HG03575 (cell line): ENCODE measurements at regions not wholly inside any gene's neighbourhood (a gene's known extent, or its start where the extent isn't known, plus 50 kb on each side); places are given as distances from the start of the nearest gene placed in this dataset.

Experiments used
- ATAC-seq: cut with Tn5 transposase; IDR thresholded peaks from one replicate; pipeline ENCODE4 v1.9.1; 2021; ENCODE audit not compliant: unreplicated experiment, insufficient number of reproducible peaks, low FRiP score; ENCODE audit errors: extremely low read depth

DNA sequence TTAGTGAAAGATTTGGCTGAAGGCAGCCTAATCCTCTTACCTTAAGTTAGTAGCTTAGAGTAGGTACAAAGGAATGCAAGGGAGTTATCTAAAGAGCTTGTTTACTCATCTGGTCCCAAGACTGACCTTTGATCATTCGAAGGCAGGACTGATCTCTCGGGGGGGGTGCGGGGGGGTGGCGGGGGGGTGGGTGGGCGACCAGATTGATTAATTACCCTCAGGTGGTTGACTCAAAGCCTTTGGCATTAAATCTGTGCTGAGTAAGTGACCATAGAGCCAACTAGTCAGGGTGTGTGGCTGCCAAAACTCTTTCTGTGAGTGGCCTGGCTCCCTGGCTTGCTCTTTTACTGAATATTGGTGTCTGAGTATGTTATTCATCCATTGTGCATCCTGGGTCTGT is 731.9 kb upstream of the FBXO33 start:
- ATAC-seq = no peak

GRCh38 chr14:40139657-40140056 is 707.4 kb upstream of the FBXO33 start:
- ATAC-seq = no peak

DNA sequence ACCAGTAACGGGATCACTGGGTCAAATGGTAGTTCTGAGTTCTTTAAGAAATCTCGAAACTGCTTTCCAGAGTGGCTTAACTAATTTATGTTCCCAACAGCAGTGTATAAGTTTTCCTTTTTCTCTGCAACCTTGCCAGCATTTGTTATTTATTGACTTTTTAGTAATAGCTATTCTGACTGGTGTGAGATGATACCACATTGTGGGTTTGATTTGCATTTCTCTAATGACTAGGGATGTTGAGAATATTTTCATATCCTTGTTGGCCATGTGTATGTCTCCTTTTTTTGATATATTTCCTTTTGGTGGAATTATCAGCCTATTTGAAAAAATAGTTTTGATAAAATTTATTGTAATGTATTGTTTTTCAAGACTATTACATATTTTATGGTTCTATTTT is 701.2 kb upstream of the FBXO33 start:
- no peak for ATAC-seq

GRCh38 chr14:40129159-40129558 is 696.9 kb upstream of the FBXO33 start:
- no peak for ATAC-seq

GRCh38 chr14:40123816-40124215 is 691.6 kb upstream of the FBXO33 start:
- ATAC-seq = no peak

- ATAC-seq = no peak
Observed at GRCh38 chr14:40122968-40123648, 690.9 kb upstream of the FBXO33 start.

- ATAC-seq = no peak
Observed at GRCh38 chr14:40119765-40120164, 687.5 kb upstream of the FBXO33 start.

GRCh38 chr14:40119321-40119720 is 687.1 kb upstream of the FBXO33 start:
- ATAC-seq = no peak

DNA sequence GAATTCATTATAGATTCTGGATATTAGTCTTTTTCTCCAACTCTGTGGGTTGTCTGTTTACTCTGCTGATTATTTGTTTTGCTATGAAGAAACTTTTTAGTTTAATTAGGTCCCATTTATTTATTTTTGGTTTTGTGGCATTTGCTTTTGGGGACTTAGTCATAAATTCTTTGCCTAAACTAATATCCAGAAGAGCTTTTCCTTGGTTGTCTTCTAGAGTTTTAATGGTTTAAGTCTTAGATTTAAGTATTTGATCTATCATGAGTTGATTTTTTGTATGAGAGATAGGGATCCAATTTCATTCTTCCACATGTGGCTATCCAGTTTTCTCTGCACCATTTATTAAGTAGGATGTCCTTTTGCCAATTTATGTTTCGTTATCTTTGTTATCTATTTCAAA is 683.4 kb upstream of the FBXO33 start:
- ATAC-seq = no peak

- ATAC-seq = no peak
Observed at GRCh38 chr14:40113671-40114070, 681.4 kb upstream of the FBXO33 start.

- ATAC-seq = no peak
Observed at GRCh38 chr14:40100544-40101196, 668.4 kb upstream of the FBXO33 start.

- ATAC-seq = no peak
Observed at GRCh38 chr14:40099316-40099715, 667.1 kb upstream of the FBXO33 start.

DNA sequence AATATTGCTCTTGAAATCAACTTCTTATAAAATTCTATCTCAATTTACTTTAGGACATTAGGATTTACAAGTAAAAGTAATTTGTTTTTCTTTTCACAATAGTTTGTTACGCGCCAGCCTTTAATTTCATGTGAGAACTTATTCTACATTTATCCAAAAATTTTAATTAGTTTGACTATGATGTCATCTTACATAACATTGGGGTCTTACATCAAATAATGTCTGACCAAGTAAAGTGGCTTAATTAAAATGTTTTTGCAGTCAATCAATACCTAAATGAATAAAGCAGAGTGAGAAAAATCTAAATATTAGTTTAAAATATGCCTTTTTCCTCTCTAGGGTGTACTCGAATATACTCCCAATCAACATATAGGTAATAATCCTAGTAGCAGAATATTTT is 666.2 kb upstream of the FBXO33 start:
- ATAC-seq = no peak

DNA sequence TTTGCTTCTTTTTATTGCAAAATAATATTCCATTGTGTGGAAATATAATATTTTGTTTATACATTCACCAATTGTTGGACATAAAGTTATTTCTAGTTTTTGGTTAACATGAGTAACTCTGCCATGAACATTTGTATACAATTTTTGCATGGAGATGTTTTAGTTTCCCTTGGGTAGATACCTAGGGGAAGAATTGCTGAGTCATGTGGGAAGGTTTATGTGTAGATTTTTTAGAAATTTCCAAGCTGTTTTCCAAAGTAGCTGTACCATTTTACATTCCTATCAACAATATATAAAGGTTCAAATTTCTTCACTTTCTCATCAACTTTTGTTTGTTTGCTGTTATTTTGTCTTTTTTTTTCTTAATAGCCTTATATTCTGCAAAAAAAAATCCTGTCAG is 664.7 kb upstream of the FBXO33 start:
- no peak for ATAC-seq

DNA sequence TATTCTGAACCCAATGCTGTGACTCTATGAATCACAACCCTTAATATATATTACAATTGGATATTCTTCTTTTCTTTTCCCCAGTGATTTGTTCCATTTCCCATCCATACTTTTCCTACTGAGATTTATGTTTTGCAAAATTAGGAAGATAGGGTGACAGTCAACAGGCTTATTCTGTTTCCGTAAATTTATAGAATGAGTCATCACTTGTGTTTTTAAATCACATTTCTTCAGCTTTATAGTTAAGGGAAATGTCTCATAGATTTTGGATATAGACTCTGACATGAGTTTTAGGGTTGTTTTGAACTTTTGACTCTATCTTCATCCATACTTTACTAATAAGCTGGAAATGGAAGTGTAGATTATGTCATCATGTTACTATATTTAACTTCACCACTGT is 661.6 kb upstream of the FBXO33 start:
- no peak for ATAC-seq

GRCh38 chr14:40074169-40074568 is 641.9 kb upstream of the FBXO33 start:
- ATAC-seq = no peak

DNA sequence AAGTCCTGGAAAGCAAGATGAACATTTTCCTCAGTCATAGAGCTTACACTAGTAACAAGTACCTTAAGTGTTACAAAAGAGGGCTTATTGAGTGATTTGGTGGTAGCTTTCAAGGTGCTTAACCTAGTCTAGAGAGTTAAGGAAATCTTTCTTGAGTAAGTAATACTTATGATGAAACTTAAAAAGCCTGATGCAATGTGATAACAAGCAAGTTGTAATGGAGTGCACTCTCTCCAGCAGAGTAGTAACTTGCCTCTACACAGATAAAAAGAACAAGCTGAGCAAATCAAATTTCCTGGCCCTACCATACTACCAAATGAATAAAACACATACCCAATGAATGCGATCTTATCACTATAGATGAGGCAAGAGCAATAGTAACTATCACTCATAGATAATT is 639.9 kb upstream of the FBXO33 start:
- ATAC-seq = no peak

DNA sequence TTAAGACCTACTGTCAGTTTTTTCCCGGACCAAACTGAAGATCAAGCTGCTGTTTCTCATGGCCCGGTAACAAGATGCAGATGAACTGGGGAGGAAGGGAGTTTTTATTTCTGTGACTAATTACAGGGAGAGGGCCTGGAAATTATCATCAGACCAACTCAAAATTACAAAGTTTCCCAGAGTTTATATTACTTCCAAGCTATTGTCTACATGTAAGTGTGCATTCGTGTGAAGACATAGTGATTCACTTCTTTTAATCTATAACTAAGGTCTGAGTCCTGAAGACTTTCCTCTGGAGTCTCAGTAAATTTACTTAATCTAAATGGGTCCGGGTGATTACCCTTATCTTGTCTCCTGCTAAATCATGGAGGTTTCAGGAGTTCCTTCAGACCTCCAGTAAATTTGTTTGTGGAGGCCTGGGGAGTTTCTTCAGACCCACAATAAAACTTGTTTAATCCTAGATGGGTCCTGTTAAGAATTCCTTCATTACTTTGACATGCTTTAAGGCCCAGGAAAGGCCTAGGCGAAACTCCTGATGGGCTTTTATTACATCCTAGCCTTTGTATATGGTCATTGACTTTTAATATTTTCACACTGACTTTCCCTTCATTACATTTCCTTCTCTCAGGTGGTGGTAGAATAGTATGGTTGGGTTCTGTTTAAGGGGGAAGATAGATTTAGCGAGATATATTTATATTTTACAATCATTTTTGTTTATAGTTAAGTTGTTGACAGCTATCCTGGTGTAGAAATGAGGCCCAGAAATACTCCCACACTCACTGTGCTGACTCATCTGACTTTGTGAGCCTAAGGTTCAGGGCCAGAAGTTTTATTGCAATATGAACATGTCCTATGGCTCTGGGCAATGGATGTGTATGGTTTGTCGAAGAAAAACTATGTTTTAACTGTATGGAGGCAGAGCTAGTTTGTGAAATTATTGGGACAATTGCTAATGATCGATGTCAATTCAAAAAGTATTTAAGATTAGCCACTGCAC is 627.0 kb upstream of the FBXO33 start:
- no peak for ATAC-seq

DNA sequence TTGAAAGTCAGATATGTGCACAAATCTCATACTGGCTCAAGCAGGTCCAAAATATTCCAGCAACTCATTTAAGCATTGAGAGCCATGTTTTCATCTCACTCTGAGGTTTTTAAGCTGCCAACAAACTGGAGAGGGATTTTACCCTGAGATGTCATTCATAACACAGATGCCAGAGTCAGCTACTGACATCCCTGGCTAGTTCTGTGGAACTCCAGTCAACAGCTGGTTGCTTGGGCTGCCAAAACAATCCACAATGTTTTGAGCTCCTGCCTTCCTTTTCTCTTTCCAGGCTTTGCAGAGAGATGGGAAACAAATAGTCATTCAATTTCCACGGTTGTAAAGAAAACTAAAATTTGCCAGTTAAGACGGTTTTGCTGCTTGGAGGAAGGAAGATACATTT is 621.2 kb upstream of the FBXO33 start:
- ATAC-seq = no peak

DNA sequence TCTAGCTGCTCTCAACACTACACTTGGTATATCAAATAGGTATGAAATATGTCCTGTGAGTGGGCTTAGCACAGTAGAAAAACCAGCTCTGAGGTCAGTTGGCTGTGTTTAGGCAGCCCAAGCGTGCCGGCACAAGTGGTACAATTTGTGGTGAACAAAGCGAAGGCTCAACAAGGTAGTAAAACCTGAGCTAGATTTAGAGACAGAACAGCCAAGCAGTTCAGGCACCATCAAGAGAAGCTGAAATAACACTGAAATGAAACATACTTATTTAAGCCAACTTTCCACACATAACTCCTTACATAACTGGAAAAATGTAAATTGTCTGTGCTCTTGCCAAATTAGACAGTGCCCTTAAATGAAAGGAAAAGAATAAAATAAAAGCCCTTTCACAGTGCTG is 596.8 kb upstream of the FBXO33 start:
- no peak for ATAC-seq
